ENCODE measurements at regions not wholly inside any gene's neighbourhood (a gene's known extent, or its start where the extent isn't known, plus 50 kb on each side); places are given as distances from the start of the nearest gene placed in this dataset.

- H3K4me2 ChIP-seq (ENCODE audit: low read length) = no peak overlapping the region
- BruUV-seq (replicated peaks) = no TSS peak
- no peaks in the 10 kb centered on the region for H3K36me3 ChIP-seq (ENCODE audit: control insufficient read depth in 1 of 2, insufficient read depth in 2 of 2, low read length in 2 of 2)
- H3K27ac ChIP-seq (ENCODE audit: low read depth, low read length) = no peak overlapping the region
- DNase-seq (ENCODE audit: low read depth, low spot score) (no peak), ATAC-seq (no peak)
- peaks cover 11 to 17% of the 10 kb centered on the region in 2 experiments; a peak in 2 of 4 replicates for H3K9me3 ChIP-seq (ENCODE audit: control insufficient read depth in 1 of 2, insufficient read depth in 1 of 2, low read depth in 1 of 2, low read length in 2 of 2)
- CTCF ChIA-PET = no interaction called here
- RAD21 ChIA-PET (ENCODE audit: low non-redundant PET in 1 of 2, low total read pairs in 2 of 2, uncharacterized antibody in 2 of 2, unreplicated experiment in 2 of 2) = no interaction called here
- no peak overlapping the region for H2AFZ ChIP-seq (ENCODE audit: low read depth, low read length, poor library complexity, severe bottlenecking)
- TF ChIP-seq CEBPB (IDR thresholded peaks at IDR 0.05; ENCODE audit: low read depth) = no peak
- TF ChIP-seq EGR1 (IDR thresholded peaks at IDR 0.05; ENCODE audit: low read depth) = no peak
- no peak for TF ChIP-seq ZBTB33 (IDR thresholded peaks at IDR 0.05; ENCODE audit: extremely low read depth, insufficient replicate concordance, low read length)
- no peaks in the 10 kb centered on the region for H3K9me2 ChIP-seq (ENCODE audit: insufficient read depth)
- no peaks in the 10 kb centered on the region for H4K20me1 ChIP-seq (ENCODE audit: insufficient read depth)
- no peaks in the 10 kb centered on the region for H3K4me1 ChIP-seq (ENCODE audit: control insufficient read depth in 1 of 2, insufficient read depth in 2 of 2, low read length in 2 of 2)
- intact Hi-C loops (cut with micrococcal nuclease) = no loop called here
- H3K79me2 ChIP-seq (ENCODE audit: insufficient read depth, low read length) = no peaks in the 10 kb centered on the region
- POLR2A ChIA-PET = no interaction called here
- H3K9ac ChIP-seq (ENCODE audit: low read length) = no peak overlapping the region
- H3K27me3 ChIP-seq (ENCODE audit: insufficient read depth, low read length) = no peaks in the 10 kb centered on the region
- H3K4me3 ChIP-seq (replicated peaks in 1 of 2; ENCODE audit: low read depth in 1 of 2, low read length in 2 of 2) = no peak overlapping the region
Observed at GRCh38 chr21:18801468-18801867, 397.9 kb upstream of the TMPRSS15 start.

GRCh38 chr21:18803624-18804023 lies 400.0 kb upstream of the TMPRSS15 start:
- Histone ChIP-seq H3K9me3 (ENCODE audit: control insufficient read depth in 1 of 2, insufficient read depth in 1 of 2, low read depth in 1 of 2, low read length in 2 of 2) (peaks cover 13 to 19% of the 10 kb centered on the region in 2 experiments; a peak in 2 of 4 replicates), H3K4me2 (ENCODE audit: low read length) (no peak overlapping the region), H3K9ac (ENCODE audit: low read length) (no peak overlapping the region), H3K9me2 (ENCODE audit: insufficient read depth) (no peaks in the 10 kb centered on the region), H3K36me3 (ENCODE audit: control insufficient read depth in 1 of 2, insufficient read depth in 2 of 2, low read length in 2 of 2) (no peaks in the 10 kb centered on the region), H2AFZ (ENCODE audit: low read depth, low read length, poor library complexity, severe bottlenecking) (no peak overlapping the region), H3K27me3 (ENCODE audit: insufficient read depth, low read length) (no peaks in the 10 kb centered on the region), H3K79me2 (ENCODE audit: insufficient read depth, low read length) (no peaks in the 10 kb centered on the region), H4K20me1 (ENCODE audit: insufficient read depth) (no peaks in the 10 kb centered on the region), H3K27ac (ENCODE audit: low read depth, low read length) (no peak overlapping the region), H3K4me3 (replicated peaks in 1 of 2; ENCODE audit: low read depth in 1 of 2, low read length in 2 of 2) (no peak overlapping the region), H3K4me1 (ENCODE audit: control insufficient read depth in 1 of 2, insufficient read depth in 2 of 2, low read length in 2 of 2) (no peaks in the 10 kb centered on the region)
- CTCF ChIA-PET = no interaction called here
- BruUV-seq (replicated peaks) = no TSS peak
- no peak for TF ChIP-seq ZBTB33 (IDR thresholded peaks at IDR 0.05; ENCODE audit: extremely low read depth, insufficient replicate concordance, low read length)
- TF ChIP-seq POLR2A (IDR thresholded peaks at IDR 0.05; ENCODE audit: borderline replicate concordance, extremely low read depth, insufficient read depth, insufficient read length) = no peak
- intact Hi-C loops (cut with micrococcal nuclease) = no loop called here
- POLR2A ChIA-PET = no interaction called here
- ATAC-seq (no peak), DNase-seq (ENCODE audit: low read depth, low spot score) (no peak)
- RAD21 ChIA-PET (ENCODE audit: low non-redundant PET in 1 of 2, low total read pairs in 2 of 2, uncharacterized antibody in 2 of 2, unreplicated experiment in 2 of 2) = no interaction called here

Data from HCT116 (cell line).